GM18867 (cell line): ENCODE measurements at regions not wholly inside any gene's neighbourhood (a gene's known extent, or its start where the extent isn't known, plus 50 kb on each side); places are given as distances from the start of the nearest gene placed in this dataset.
A peak's percentile ranks its signal among the peaks of the same experiment; 100 is the strongest.
"Not testable (repeated sequence)": the region's sequence is repeated elsewhere in the genome, so short reads cannot be mapped to it uniquely, and the experiment has no call there.

Experiments
- ATAC-seq: cut with Tn5 transposase; IDR thresholded peaks from one replicate; pipeline ENCODE4 v1.9.1; 2021; ENCODE audit warnings: mild to moderate bottlenecking, moderate library complexity; ENCODE audit not compliant: unreplicated experiment

GRCh38 chr6:163766936-163767335 is 352.4 kb downstream of the QKI start:
- no peak for ATAC-seq

- no peak for ATAC-seq
These were observed 350.8 kb downstream of the QKI start for GRCh38 chr6:163765335-163765734.

- ATAC-seq: no peak
These were observed 350.0 kb downstream of the QKI start for GRCh38 chr6:163764565-163764964.

- ATAC-seq: no peak
These were observed 347.0 kb downstream of the QKI start for GRCh38 chr6:163761481-163761880.

- ATAC-seq: no peak
These were observed 346.3 kb downstream of the QKI start for GRCh38 chr6:163760860-163761259.

GRCh38 chr6:163759542-163759941 is 345.0 kb downstream of the QKI start:
- ATAC-seq: no peak

- no peak for ATAC-seq
These were observed 343.0 kb downstream of the QKI start for GRCh38 chr6:163757520-163757919.

- ATAC-seq: peak; percentile 100
These were observed 341.6 kb downstream of the QKI start for GRCh38 chr6:163756079-163756478.

- no peak for ATAC-seq
These were observed 340.3 kb downstream of the QKI start for GRCh38 chr6:163754866-163755265.

- ATAC-seq: no peak
These were observed 338.9 kb downstream of the QKI start for GRCh38 chr6:163753430-163753829.

- ATAC-seq: no peak
These were observed 337.9 kb downstream of the QKI start for GRCh38 chr6:163752446-163752845.

GRCh38 chr6:163751032-163751525 is 336.6 kb downstream of the QKI start:
- ATAC-seq: no peak

- ATAC-seq: no peak
These were observed 336.0 kb downstream of the QKI start for GRCh38 chr6:163750431-163751031.

- no peak for ATAC-seq
These were observed 334.4 kb downstream of the QKI start for GRCh38 chr6:163748886-163749285.

- no peak for ATAC-seq
These were observed 333.5 kb downstream of the QKI start for GRCh38 chr6:163748036-163748435.

GRCh38 chr6:163747058-163747457 is 332.5 kb downstream of the QKI start:
- ATAC-seq: not testable (repeated sequence)

- no peak for ATAC-seq
These were observed 331.2 kb downstream of the QKI start for GRCh38 chr6:163745536-163746400.

- ATAC-seq: no peak
These were observed 329.9 kb downstream of the QKI start for GRCh38 chr6:163744256-163744925.

GRCh38 chr6:163743796-163744195 is 329.3 kb downstream of the QKI start:
- ATAC-seq: no peak

GRCh38 chr6:163741743-163742363 is 327.3 kb downstream of the QKI start:
- ATAC-seq: no peak

GRCh38 chr6:163741342-163741741 is 326.8 kb downstream of the QKI start:
- no peak for ATAC-seq
